IMR-90 (cell line): ENCODE measurements at regions not wholly inside any gene's neighbourhood (a gene's known extent, or its start where the extent isn't known, plus 50 kb on each side); places are given as distances from the start of the nearest gene placed in this dataset.

ENCODE experiments used
- ATAC-seq: fragments of 200-7000 bp; cut with Tn5 transposase; 2 replicates; pipeline ENCODE4 v1.9.1; 2020; ENCODE audit warnings: low read depth, mild to moderate bottlenecking, moderate library complexity
- BruUV-seq: library from RNA; stranded (reverse); fragments of 400-500 nt; replicated peaks from 2 replicates; lab custom pipeline; 2021; lab: Mats Ljungman, UMichigan
- CTCF ChIA-PET: fragments of 300-600 bp; formaldehyde crosslinking; extraction: SDS; loops from one replicate; lab custom pipeline; 2021; ENCODE audit warnings: antibody characterized with exemption; lab: Yijun Ruan, JAX
- POLR2A ChIA-PET: fragments of 300-600 bp; sonication (Branson Sonifier 250); formaldehyde crosslinking; loops from one replicate; lab custom pipeline; 2022; ENCODE audit warnings: antibody characterized with exemption; ENCODE audit not compliant: unreplicated experiment; lab: Charles Lee
- DNase-seq: peaks from one replicate; pipeline ENCODE4 v3.0.0; 2013
- H2AFZ ChIP-seq: replicated peaks from 2 replicates; pipeline ENCODE3; 2013; ENCODE audit warnings: low read length, mild to moderate bottlenecking; ENCODE audit not compliant: poor library complexity
- H2AK5ac ChIP-seq: 2 replicates; pipeline ENCODE4 v1.6.1; 2013; ENCODE audit warnings: low read depth, low read length, inconsistent platforms
- H2AK9ac ChIP-seq: replicated peaks from 2 replicates; pipeline ENCODE3; 2013; ENCODE audit warnings: mild to moderate bottlenecking, low read depth, low read length, moderate library complexity; ENCODE audit not compliant: poor library complexity
- H2BK120ac ChIP-seq: 2 replicates; pipeline ENCODE4 v1.6.1; 2013; ENCODE audit warnings: low read depth, low read length, inconsistent platforms
- H2BK15ac ChIP-seq: 3 replicates; pipeline ENCODE4 v1.6.1; 2013; ENCODE audit warnings: low read depth, low read length, inconsistent platforms
- H2BK20ac ChIP-seq: 2 replicates; pipeline ENCODE4 v1.6.1; 2013; ENCODE audit warnings: low read depth, mild to moderate bottlenecking, inconsistent platforms, low read length, moderate library complexity
- H2BK5ac ChIP-seq: 2 replicates; pipeline ENCODE4 v1.6.1; 2013; ENCODE audit warnings: mild to moderate bottlenecking, low read depth, low read length, inconsistent platforms; ENCODE audit not compliant: poor library complexity, severe bottlenecking
- H3K14ac ChIP-seq: replicated peaks from 2 replicates; pipeline ENCODE4 v1.6.1; 2013; ENCODE audit warnings: low read depth, low read length, inconsistent platforms
- H3K18ac ChIP-seq: 2 replicates; pipeline ENCODE4 v1.6.1; 2013; ENCODE audit warnings: low read depth, low read length, control low read depth
- H3K23ac ChIP-seq: 2 replicates; pipeline ENCODE4 v1.6.1; 2013; ENCODE audit warnings: low read depth, low read length, inconsistent platforms
- H3K27ac ChIP-seq: 2 replicates; pipeline ENCODE4 v1.5.1; 2013; ENCODE audit warnings: mild to moderate bottlenecking, control low read depth, low read length; ENCODE audit not compliant: insufficient read depth
- H3K27me3 ChIP-seq: 2 replicates; pipeline ENCODE4 v1.6.1; 2013; ENCODE audit warnings: low read length; ENCODE audit not compliant: control insufficient read depth, insufficient read depth
- H3K36me3 ChIP-seq: 2 replicates; pipeline ENCODE4 v1.6.1; 2013; ENCODE audit warnings: low read length, mixed read lengths; ENCODE audit not compliant: control insufficient read depth, insufficient read depth
- H3K4ac ChIP-seq: 2 replicates; pipeline ENCODE4 v1.6.1; 2013; ENCODE audit warnings: low read depth, low read length, inconsistent platforms
- H3K4me1 ChIP-seq: 2 replicates; pipeline ENCODE4 v1.6.1; 2013; ENCODE audit warnings: low read length, mixed read lengths; ENCODE audit not compliant: control insufficient read depth, insufficient read depth
- H3K4me2 ChIP-seq: 2 replicates; pipeline ENCODE4 v1.6.1; 2013; ENCODE audit warnings: low read depth, mild to moderate bottlenecking, control low read depth, low read length, moderate library complexity
- H3K4me3 ChIP-seq: 2 replicates; pipeline ENCODE4 v1.5.1; 2013; ENCODE audit warnings: low read depth, mild to moderate bottlenecking, control low read depth, low read length, moderate library complexity; ENCODE audit not compliant: insufficient read depth
- H3K56ac ChIP-seq: 2 replicates; pipeline ENCODE4 v1.6.1; 2013; ENCODE audit warnings: low read length, inconsistent platforms; ENCODE audit not compliant: insufficient read depth; ENCODE audit errors: extremely low read depth
- H3K79me1 ChIP-seq, 2 experiments: 2 replicates each; pipeline ENCODE4 v1.6.1; 2013; ENCODE audit warnings: low read length in 2 of 2, inconsistent platforms in 1 of 2, low read depth in 1 of 2
- H3K9ac ChIP-seq: 2 replicates; pipeline ENCODE4 v1.6.1; 2013; ENCODE audit warnings: low read depth, low read length, control low read depth
- H3K9me1 ChIP-seq: 2 replicates; pipeline ENCODE4 v1.6.1; 2013; ENCODE audit warnings: low read length, inconsistent platforms; ENCODE audit not compliant: insufficient read depth
- H3K9me3 ChIP-seq: 2 replicates; pipeline ENCODE4 v1.6.1; 2013; ENCODE audit warnings: low read length; ENCODE audit not compliant: control insufficient read depth, insufficient read depth
- H4K20me1 ChIP-seq: 2 replicates; pipeline ENCODE4 v1.6.1; 2013; ENCODE audit warnings: low read length, inconsistent platforms; ENCODE audit not compliant: insufficient read depth
- H4K5ac ChIP-seq: 2 replicates; pipeline ENCODE4 v1.6.1; 2013; ENCODE audit warnings: mild to moderate bottlenecking, low read depth, low read length, control low read depth
- H4K8ac ChIP-seq, 2 experiments: 2 replicates each; pipeline ENCODE4 v1.6.1; 2013; ENCODE audit warnings: low read depth in 2 of 2, low read length in 2 of 2, control low read depth in 1 of 2, inconsistent platforms in 1 of 2
- H4K91ac ChIP-seq: 2 replicates; pipeline ENCODE4 v1.6.1; 2013; ENCODE audit warnings: low read depth, low read length, inconsistent platforms; ENCODE audit not compliant: insufficient read depth
- BHLHE40 ChIP-seq: fragments of 150-350 bp; IDR thresholded peaks from 2 replicates; pipeline ENCODE4 v1.6.1; 2016; ENCODE audit warnings: mild to moderate bottlenecking, low read depth, low read length
- CEBPB ChIP-seq: IDR thresholded peaks from 2 replicates; pipeline ENCODE4 v1.6.1; 2012; ENCODE audit warnings: low read depth, low read length, improper control_type of control experiment
- CHD1 ChIP-seq: IDR thresholded peaks from 2 replicates; pipeline ENCODE4 v1.6.1; 2012; ENCODE audit warnings: low read depth, low read length, improper control_type of control experiment
- MAFK ChIP-seq: IDR thresholded peaks from 2 replicates; pipeline ENCODE4 v1.6.1; 2012; ENCODE audit warnings: low read depth, low read length, improper control_type of control experiment
- MAZ ChIP-seq: IDR thresholded peaks from 2 replicates; pipeline ENCODE4 v1.6.1; 2012; ENCODE audit warnings: low read depth, mild to moderate bottlenecking, low read length, improper control_type of control experiment, moderate library complexity, borderline replicate concordance
- NFE2L2 ChIP-seq: fragments of 150-350 bp; IDR thresholded peaks from 2 replicates; pipeline ENCODE4 v1.6.1; 2016; ENCODE audit warnings: low read depth, mild to moderate bottlenecking, low read length
- RAD21 ChIP-seq: IDR thresholded peaks from 2 replicates; pipeline ENCODE4 v1.6.1; 2012; ENCODE audit warnings: low read length, improper control_type of control experiment
- RCOR1 ChIP-seq: IDR thresholded peaks from 2 replicates; pipeline ENCODE4 v1.6.1; 2012; ENCODE audit warnings: mild to moderate bottlenecking, low read length, improper control_type of control experiment; ENCODE audit not compliant: insufficient replicate concordance
- RFX5 ChIP-seq: IDR thresholded peaks from 2 replicates; pipeline ENCODE4 v1.8.0; 2012; ENCODE audit warnings: low read depth, mild to moderate bottlenecking, low read length, moderate library complexity
- SMC3 ChIP-seq: fragments of 150-350 bp; IDR thresholded peaks from 2 replicates; pipeline ENCODE4 v1.6.1; 2016; ENCODE audit warnings: low read depth, mild to moderate bottlenecking, antibody characterized with exemption, low read length, moderate library complexity
- WGBS, 2 experiments: methylation state at CpG; one replicate each; pipeline versions ENCODE4 v1.1.5 to v1.1.7; 2013; ENCODE audit warnings: missing lambda C conversion rate in 2 of 2; ENCODE audit not compliant: insufficient read length in 1 of 2; ENCODE audit errors: extremely low coverage in 2 of 2; 5-methylcytosine and 5-hydroxymethylcytosine counted together
- dilution Hi-C: fragments of 300-500 bp; cut with HindIII; formaldehyde crosslinking; loops from one replicate; pipeline ENCODE4 v1.14.3; 2018; ENCODE audit warnings: low sequenced_read_pairs; ENCODE audit not compliant: unreplicated experiment
- in situ Hi-C: fragments of 300-500 bp; cut with MboI; formaldehyde crosslinking; loops from 3 replicates; pipeline ENCODE4 v1.14.3; 2019; ENCODE audit warnings: low sequenced_read_pairs, inconsistent platforms, mixed read lengths
- intact Hi-C: fragments of 100-400 bp; cut with micrococcal nuclease; formaldehyde crosslinking; loops from 2 replicates; pipeline ENCODE4 v1.10.0; 2022
- TF ChIP-seq, protein P1 (sequence below): fragments of 150-350 bp; IDR thresholded peaks from 2 replicates; pipeline ENCODE4 v1.6.1; 2017; ENCODE audit warnings: mild to moderate bottlenecking, antibody characterized with exemption, low read length, low read depth
- TF ChIP-seq, protein P2 (sequence below): fragments of 150-350 bp; IDR thresholded peaks from 2 replicates; pipeline ENCODE4 v1.6.1; 2016; ENCODE audit warnings: low read depth, mild to moderate bottlenecking, low read length, moderate library complexity, borderline replicate concordance

DNA sequence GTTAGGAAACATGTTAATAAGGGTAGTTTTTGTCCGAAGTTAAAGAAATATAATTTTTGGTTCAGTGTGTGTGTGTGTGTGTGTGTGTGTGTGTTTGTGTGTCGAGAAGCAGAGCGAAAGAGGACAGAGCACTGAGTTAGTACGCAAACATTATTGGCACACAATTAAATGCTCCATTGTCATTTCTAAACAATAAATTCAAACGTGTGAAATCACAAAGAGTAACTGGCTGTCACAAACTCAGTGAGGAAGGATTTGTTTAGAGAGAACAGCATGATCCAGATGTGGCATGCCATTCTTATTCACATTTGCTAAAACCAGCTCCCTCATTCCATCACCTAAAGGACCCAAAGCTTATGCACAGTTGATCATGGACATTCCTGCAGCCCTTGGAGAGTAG is 970.8 kb downstream of the DTWD2 start:
- no peak overlapping the region for H3K27ac ChIP-seq
- ChIA-PET CTCF (no interaction called here), POLR2A (no interaction called here)
- DNase-seq (no peak), ATAC-seq (no peak)
- no peaks in the 10 kb centered on the region for H4K20me1 ChIP-seq
- BruUV-seq = no TSS peak
- H3K4me2 ChIP-seq = no peak overlapping the region
- intact Hi-C loops (no loop called here), in situ Hi-C loops (no loop called here), dilution Hi-C loops (no loop called here)
- H3K9me1 ChIP-seq = no peaks in the 10 kb centered on the region
- H3K23ac ChIP-seq = no peak overlapping the region
- no peak overlapping the region for H2BK5ac ChIP-seq
- H2BK15ac ChIP-seq = no peak overlapping the region
- no peak overlapping the region for H2AFZ ChIP-seq
- no peak overlapping the region for H3K4me3 ChIP-seq
- H3K27me3 ChIP-seq = no peaks in the 10 kb centered on the region
- H3K36me3 ChIP-seq = no peaks in the 10 kb centered on the region
- H4K8ac ChIP-seq = no peak overlapping the region
- no peaks in the 10 kb centered on the region for H3K4me1 ChIP-seq
- TF ChIP-seq NFE2L2 = no peak
- TF ChIP-seq, protein P1, sequence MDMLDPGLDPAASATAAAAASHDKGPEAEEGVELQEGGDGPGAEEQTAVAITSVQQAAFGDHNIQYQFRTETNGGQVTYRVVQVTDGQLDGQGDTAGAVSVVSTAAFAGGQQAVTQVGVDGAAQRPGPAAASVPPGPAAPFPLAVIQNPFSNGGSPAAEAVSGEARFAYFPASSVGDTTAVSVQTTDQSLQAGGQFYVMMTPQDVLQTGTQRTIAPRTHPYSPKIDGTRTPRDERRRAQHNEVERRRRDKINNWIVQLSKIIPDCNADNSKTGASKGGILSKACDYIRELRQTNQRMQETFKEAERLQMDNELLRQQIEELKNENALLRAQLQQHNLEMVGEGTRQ = no peak
- no peak for TF ChIP-seq MAZ
- no peak for TF ChIP-seq MAFK
- TF ChIP-seq, protein P2, sequence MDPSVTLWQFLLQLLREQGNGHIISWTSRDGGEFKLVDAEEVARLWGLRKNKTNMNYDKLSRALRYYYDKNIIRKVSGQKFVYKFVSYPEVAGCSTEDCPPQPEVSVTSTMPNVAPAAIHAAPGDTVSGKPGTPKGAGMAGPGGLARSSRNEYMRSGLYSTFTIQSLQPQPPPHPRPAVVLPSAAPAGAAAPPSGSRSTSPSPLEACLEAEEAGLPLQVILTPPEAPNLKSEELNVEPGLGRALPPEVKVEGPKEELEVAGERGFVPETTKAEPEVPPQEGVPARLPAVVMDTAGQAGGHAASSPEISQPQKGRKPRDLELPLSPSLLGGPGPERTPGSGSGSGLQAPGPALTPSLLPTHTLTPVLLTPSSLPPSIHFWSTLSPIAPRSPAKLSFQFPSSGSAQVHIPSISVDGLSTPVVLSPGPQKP = no peak
- no peak for TF ChIP-seq CEBPB
- no peak for TF ChIP-seq SMC3
- TF ChIP-seq RCOR1 = no peak
- TF ChIP-seq BHLHE40 = no peak
- no peak for TF ChIP-seq CHD1
- no peak for TF ChIP-seq RAD21
- TF ChIP-seq RFX5 = no peak
- no peak overlapping the region for H2AK9ac ChIP-seq
- H3K9ac ChIP-seq = no peak overlapping the region
- no peak overlapping the region for H3K18ac ChIP-seq
- H2BK120ac ChIP-seq = no peak overlapping the region
- no peaks in the 10 kb centered on the region for H3K9me3 ChIP-seq
- no peak overlapping the region for H4K91ac ChIP-seq
- no peak overlapping the region for H3K4ac ChIP-seq
- no peak overlapping the region for H4K5ac ChIP-seq
- no peaks in the 10 kb centered on the region for H3K79me1 ChIP-seq
- H2AK5ac ChIP-seq = no peak overlapping the region
- no peak overlapping the region for H2BK20ac ChIP-seq
- H3K56ac ChIP-seq = no peak overlapping the region
- no CpG with 5 or more reads among the region's 5 CpGs for WGBS, 2 experiments
- H3K14ac ChIP-seq = no peak overlapping the region
